Thyroid gland (tissue), 4 donors: ENCODE measurements at regions not wholly inside any gene's neighbourhood (a gene's known extent, or its start where the extent isn't known, plus 50 kb on each side); places are given as distances from the start of the nearest gene placed in this dataset.
"Not testable (repeated sequence)": the region's sequence is repeated elsewhere in the genome, so short reads cannot be mapped to it uniquely, and the experiment has no call there.

Source experiments
- DNase-seq, 2 donors: peaks; one replicate each; pipeline ENCODE4 v3.0.0-alpha.2; 2019
- H3K27ac ChIP-seq, 3 donors: fragments of 200-600 bp; sonication (generic); 1 replicate in 2 of 3; 2 replicates in 1 of 3; pipeline ENCODE4 v1.5.1; 2016 to 2019; ENCODE audit warnings: mild to moderate bottlenecking in 1 of 3, moderate library complexity in 1 of 3
- H3K27me3 ChIP-seq: fragments of 200-600 bp; sonication (generic); one replicate; pipeline ENCODE4 v1.5.1; 2019
- H3K36me3 ChIP-seq, 2 donors: fragments of 200-600 bp; sonication (generic); one replicate each; pipeline ENCODE4 v1.5.1; 2016 to 2019
- H3K4me1 ChIP-seq, 2 donors: fragments of 200-600 bp; sonication (generic); one replicate each; pipeline ENCODE4 v1.5.1; 2017 to 2019
- H3K4me3 ChIP-seq, 3 donors: fragments of 200-600 bp; sonication (generic); replicated peaks in 1 of 3; 1 replicate in 2 of 3; 2 replicates in 1 of 3; pipeline ENCODE4 v1.5.1; 2016; ENCODE audit warnings: mild to moderate bottlenecking in 1 of 3
- H3K9me3 ChIP-seq: fragments of 200-600 bp; sonication (generic); one replicate; pipeline ENCODE4 v1.5.1; 2017
- POLR2A ChIP-seq, 2 donors: fragments of 450-650 bp; IDR thresholded peaks; one replicate each; pipeline ENCODE4 v1.6.1; 2017; ENCODE audit warnings: antibody characterized with exemption in 2 of 2, mild to moderate bottlenecking in 2 of 2, moderate library complexity in 1 of 2
- WGBS, 2 donors: methylation state at CpG; one replicate each; pipeline ENCODE4 v1.1.5; 2017; 5-methylcytosine and 5-hydroxymethylcytosine counted together
- intact Hi-C: fragments of 100-400 bp; cut with DNase I; formaldehyde crosslinking; loops from one replicate; pipeline ENCODE4 v1.15.1; 2023
- TF ChIP-seq, protein P1 (sequence below), 6 experiments: fragments of 200-600 bp in 3 of 6; fragments of 450-650 bp in 3 of 6; sonication (generic) in 3 of 6; IDR thresholded peaks; one replicate each; pipeline ENCODE4 v1.5.1; 2016 to 2019; ENCODE audit warnings: antibody characterized with exemption in 6 of 6, mild to moderate bottlenecking in 2 of 6, inconsistent platforms in 1 of 6, moderate library complexity in 1 of 6

- WGBS, 2 donors, result 57 to 70% methylated on average over 4 of the region's 4 CpGs
- no peak overlapping the region for H3K27ac ChIP-seq
- no peak overlapping the region for H3K4me3 ChIP-seq
- no peaks in the 10 kb centered on the region for H3K9me3 ChIP-seq
- intact Hi-C loops, result no loop called here
- no peaks in the 10 kb centered on the region for H3K36me3 ChIP-seq
- no peaks in the 10 kb centered on the region for H3K4me1 ChIP-seq
- no peak for TF ChIP-seq POLR2A (IDR thresholded peaks at IDR 0.05)
- TF ChIP-seq, protein P1, sequence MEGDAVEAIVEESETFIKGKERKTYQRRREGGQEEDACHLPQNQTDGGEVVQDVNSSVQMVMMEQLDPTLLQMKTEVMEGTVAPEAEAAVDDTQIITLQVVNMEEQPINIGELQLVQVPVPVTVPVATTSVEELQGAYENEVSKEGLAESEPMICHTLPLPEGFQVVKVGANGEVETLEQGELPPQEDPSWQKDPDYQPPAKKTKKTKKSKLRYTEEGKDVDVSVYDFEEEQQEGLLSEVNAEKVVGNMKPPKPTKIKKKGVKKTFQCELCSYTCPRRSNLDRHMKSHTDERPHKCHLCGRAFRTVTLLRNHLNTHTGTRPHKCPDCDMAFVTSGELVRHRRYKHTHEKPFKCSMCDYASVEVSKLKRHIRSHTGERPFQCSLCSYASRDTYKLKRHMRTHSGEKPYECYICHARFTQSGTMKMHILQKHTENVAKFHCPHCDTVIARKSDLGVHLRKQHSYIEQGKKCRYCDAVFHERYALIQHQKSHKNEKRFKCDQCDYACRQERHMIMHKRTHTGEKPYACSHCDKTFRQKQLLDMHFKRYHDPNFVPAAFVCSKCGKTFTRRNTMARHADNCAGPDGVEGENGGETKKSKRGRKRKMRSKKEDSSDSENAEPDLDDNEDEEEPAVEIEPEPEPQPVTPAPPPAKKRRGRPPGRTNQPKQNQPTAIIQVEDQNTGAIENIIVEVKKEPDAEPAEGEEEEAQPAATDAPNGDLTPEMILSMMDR (IDR thresholded peaks at IDR 0.05), result no peak
- no peaks in the 10 kb centered on the region for H3K27me3 ChIP-seq
- no peak for DNase-seq
These were observed 936.5 kb upstream of the ADGRB3 start for GRCh38 chr6:67698534-67698933.

GRCh38 chr6:67694127-67694526 is 941.0 kb upstream of the ADGRB3 start:
- intact Hi-C loops, result no loop called here
- no peak for TF ChIP-seq POLR2A (IDR thresholded peaks at IDR 0.05)
- TF ChIP-seq, protein P1 (IDR thresholded peaks at IDR 0.05), result no peak
- Histone ChIP-seq H3K9me3 (no peaks in the 10 kb centered on the region), H3K27me3 (no peaks in the 10 kb centered on the region), H3K27ac (no peak overlapping the region), H3K4me3 (no peak overlapping the region), H3K4me1 (no peaks in the 10 kb centered on the region), H3K36me3 (no peaks in the 10 kb centered on the region)
- no peak for DNase-seq
- WGBS, 2 donors, result 81 to 88% methylated on average over 4 of the region's 4 CpGs

- no peaks in the 10 kb centered on the region for H3K27me3 ChIP-seq
- TF ChIP-seq, protein P1 (IDR thresholded peaks at IDR 0.05), result no peak
- TF ChIP-seq POLR2A (IDR thresholded peaks at IDR 0.05), result no peak
- H3K4me1 ChIP-seq, result no peaks in the 10 kb centered on the region
- H3K36me3 ChIP-seq, result no peaks in the 10 kb centered on the region
- H3K27ac ChIP-seq, result no peak overlapping the region
- 84 to 95% methylated on average over 1 of the region's 1 CpG for WGBS, 2 donors
- intact Hi-C loops, result no loop called here
- H3K9me3 ChIP-seq, result no peaks in the 10 kb centered on the region
- no peak overlapping the region for H3K4me3 ChIP-seq
- DNase-seq, result no peak
These were observed 945.8 kb upstream of the ADGRB3 start for GRCh38 chr6:67689329-67689728.

GRCh38 chr6:67687396-67687795 is 947.7 kb upstream of the ADGRB3 start:
- WGBS, 2 donors, result 78 to 85% methylated on average over 7 of the region's 7 CpGs
- no peak overlapping the region for H3K27ac ChIP-seq
- H3K4me3 ChIP-seq, result no peak overlapping the region
- H3K36me3 ChIP-seq, result no peaks in the 10 kb centered on the region
- intact Hi-C loops, result no loop called here
- TF ChIP-seq, protein P1 (IDR thresholded peaks at IDR 0.05), result no peak
- TF ChIP-seq POLR2A (IDR thresholded peaks at IDR 0.05), result no peak
- H3K4me1 ChIP-seq, result no peaks in the 10 kb centered on the region
- H3K9me3 ChIP-seq, result no peaks in the 10 kb centered on the region
- no peak for DNase-seq
- no peaks in the 10 kb centered on the region for H3K27me3 ChIP-seq

GRCh38 chr6:67686225-67686624 is 948.9 kb upstream of the ADGRB3 start:
- H3K4me3 ChIP-seq, DNase-seq, H3K36me3 ChIP-seq, H3K27ac ChIP-seq, intact Hi-C loops, H3K27me3 ChIP-seq, H3K4me1 ChIP-seq, H3K9me3 ChIP-seq: not testable (repeated sequence)
- 85 to 90% methylated on average over 1 of the region's 1 CpG for WGBS, 2 donors

GRCh38 chr6:67683960-67684359 is 951.1 kb upstream of the ADGRB3 start:
- Histone ChIP-seq H3K4me1 (no peaks in the 10 kb centered on the region), H3K9me3 (no peaks in the 10 kb centered on the region), H3K4me3 (no peak overlapping the region), H3K27ac (no peak overlapping the region), H3K27me3 (no peaks in the 10 kb centered on the region), H3K36me3 (no peaks in the 10 kb centered on the region)
- intact Hi-C loops, result no loop called here
- WGBS, 2 donors, result 58 to 76% methylated on average over 1 of the region's 1 CpG
- no peak for TF ChIP-seq POLR2A (IDR thresholded peaks at IDR 0.05)
- TF ChIP-seq, protein P1 (IDR thresholded peaks at IDR 0.05), result no peak
- DNase-seq, result no peak
